ACC112 (cell line): ENCODE measurements at regions not wholly inside any gene's neighbourhood (a gene's known extent, or its start where the extent isn't known, plus 50 kb on each side); places are given as distances from the start of the nearest gene placed in this dataset.

Experiments used
- H2AFZ ChIP-seq: fragments of 200-600 bp; sonication (generic); one replicate; pipeline ENCODE4 v1.6.0; 2017; ENCODE audit warnings: antibody characterized with exemption, low read length; ENCODE audit not compliant: unreplicated experiment
- H3K27ac ChIP-seq: fragments of 200-600 bp; sonication (generic); 2 replicates; pipeline ENCODE4 v1.5.1; 2014; ENCODE audit warnings: low read depth, mild to moderate bottlenecking, antibody characterized with exemption, low read length, moderate library complexity
- H3K27me3 ChIP-seq: fragments of 200-600 bp; sonication (generic); 2 replicates; pipeline ENCODE4 v1.6.1; 2014; ENCODE audit warnings: mild to moderate bottlenecking, antibody characterized with exemption, low read length, moderate library complexity, mixed read lengths; ENCODE audit not compliant: insufficient read depth
- H3K36me3 ChIP-seq: fragments of 200-600 bp; sonication (generic); 2 replicates; pipeline ENCODE4 v1.6.1; 2016; ENCODE audit warnings: mild to moderate bottlenecking, antibody characterized with exemption, low read length, moderate library complexity, mixed read lengths; ENCODE audit not compliant: insufficient read depth
- H3K4me1 ChIP-seq: fragments of 200-600 bp; sonication (generic); one replicate; pipeline ENCODE4 v1.6.1; 2016; ENCODE audit warnings: low read length, mixed read lengths; ENCODE audit not compliant: insufficient read depth, unreplicated experiment, control insufficient read depth
- H3K4me3 ChIP-seq: fragments of 200-600 bp; sonication (generic); 2 replicates; pipeline ENCODE4 v1.5.1; 2014; ENCODE audit warnings: mild to moderate bottlenecking, low read depth, low read length
- H3K79me2 ChIP-seq: fragments of 200-600 bp; sonication (generic); one replicate; pipeline ENCODE4 v1.6.0; 2016; ENCODE audit warnings: low read length; ENCODE audit not compliant: control insufficient read depth, unreplicated experiment, insufficient read depth

DNA sequence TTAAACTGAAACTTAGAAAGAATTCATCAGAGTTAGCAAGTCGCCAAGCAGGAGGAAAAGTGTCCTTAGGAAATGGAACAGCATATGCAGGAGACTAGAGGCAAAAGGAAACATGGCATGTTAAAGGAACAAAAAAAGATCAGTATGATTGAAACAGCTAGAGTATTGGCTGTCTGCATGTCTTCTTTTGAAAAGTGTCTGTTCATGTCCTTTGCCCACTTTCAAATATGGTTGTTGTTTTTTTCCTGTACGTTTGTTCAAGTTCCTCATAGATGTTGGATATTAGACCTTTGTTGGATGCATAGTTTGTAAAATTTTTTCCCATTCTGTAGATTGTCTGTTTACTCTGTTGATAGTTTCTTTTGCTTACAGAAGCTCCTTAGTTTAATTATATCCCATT is 161.6 kb downstream of the NR4A2 start:
- H3K4me3 ChIP-seq: no peak overlapping the region
- no peaks in the 10 kb centered on the region for H3K27me3 ChIP-seq
- H3K36me3 ChIP-seq: no peaks in the 10 kb centered on the region
- no peaks in the 10 kb centered on the region for H3K79me2 ChIP-seq
- H2AFZ ChIP-seq: no peak overlapping the region
- H3K4me1 ChIP-seq: no peaks in the 10 kb centered on the region
- no peak overlapping the region for H3K27ac ChIP-seq

DNA sequence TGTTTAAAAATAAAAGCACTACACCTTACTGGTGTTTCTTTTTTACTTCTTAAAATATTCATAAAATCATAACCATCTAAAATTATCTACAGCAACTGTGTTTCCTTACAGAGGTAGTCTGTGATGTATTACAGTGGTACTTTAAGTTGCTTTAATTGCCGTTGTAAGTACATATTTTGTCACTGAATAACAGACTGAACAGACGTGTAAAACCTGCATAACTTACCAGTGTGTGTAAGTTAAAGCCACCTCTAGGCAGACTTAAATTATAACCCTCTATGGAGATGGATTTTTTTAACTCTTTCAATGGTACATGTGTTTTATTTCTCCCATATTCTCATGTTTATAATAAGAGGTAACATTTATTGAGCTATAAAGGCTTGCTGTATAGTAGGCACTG is 166.8 kb downstream of the NR4A2 start:
- Histone ChIP-seq H3K36me3 (no peaks in the 10 kb centered on the region), H3K4me1 (no peaks in the 10 kb centered on the region), H3K79me2 (no peaks in the 10 kb centered on the region), H2AFZ (no peak overlapping the region), H3K27me3 (no peaks in the 10 kb centered on the region), H3K27ac (no peak overlapping the region), H3K4me3 (no peak overlapping the region)

DNA sequence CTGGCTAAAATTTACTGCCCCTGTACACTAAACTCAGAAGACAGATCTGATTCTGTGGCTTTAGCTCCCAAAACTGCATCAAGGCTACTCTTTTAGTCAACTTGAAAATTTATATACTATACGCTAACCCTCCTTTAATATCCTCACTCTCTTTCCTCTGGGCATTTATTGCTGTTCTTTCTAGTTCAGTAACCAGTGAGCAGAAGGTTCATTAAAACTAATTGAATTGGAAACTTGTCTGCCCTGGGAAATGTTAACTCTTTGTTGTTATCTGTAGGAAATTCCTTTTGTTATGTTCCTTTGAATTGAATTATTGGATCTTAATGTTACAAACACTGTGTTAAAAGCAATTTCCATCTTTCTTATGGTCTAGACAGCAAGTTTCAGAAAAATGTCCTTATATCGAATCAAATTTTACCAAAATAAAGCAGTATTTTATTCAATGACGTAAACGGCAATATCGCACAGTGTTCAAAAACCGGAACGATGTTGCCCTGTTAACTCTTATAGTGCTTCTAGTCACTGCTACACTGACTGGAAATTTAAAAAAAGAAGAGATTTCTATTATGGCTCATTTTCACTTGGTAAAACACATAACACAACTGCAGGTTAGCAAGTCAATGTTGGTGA is 168.3 kb downstream of the NR4A2 start:
- Histone ChIP-seq H3K36me3 (no peaks in the 10 kb centered on the region), H2AFZ (no peak overlapping the region), H3K4me1 (no peaks in the 10 kb centered on the region), H3K27me3 (no peaks in the 10 kb centered on the region), H3K4me3 (no peak overlapping the region), H3K79me2 (no peaks in the 10 kb centered on the region), H3K27ac (no peak overlapping the region)

DNA sequence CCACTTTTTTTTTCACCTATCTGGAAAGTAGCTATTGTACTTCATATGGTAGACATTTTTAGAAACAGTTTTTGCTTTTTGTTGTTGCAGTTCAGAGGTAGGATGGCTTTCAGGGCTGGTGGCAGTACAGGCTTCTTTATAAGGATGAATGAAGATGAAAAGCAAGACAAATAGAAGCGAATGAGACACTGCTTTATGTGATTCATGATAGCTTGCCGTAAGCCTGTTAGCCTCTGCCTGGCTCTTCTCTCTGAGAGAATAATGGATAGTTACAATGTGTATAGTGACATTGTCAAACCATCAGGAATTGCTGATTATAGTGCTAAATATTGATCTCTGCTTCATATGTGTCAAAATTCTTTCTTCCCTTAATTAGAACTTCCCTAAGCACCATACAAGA is 173.7 kb downstream of the NR4A2 start:
- Histone ChIP-seq H3K36me3 (no peaks in the 10 kb centered on the region), H3K27ac (no peak overlapping the region), H3K79me2 (no peaks in the 10 kb centered on the region), H3K4me1 (no peaks in the 10 kb centered on the region), H3K27me3 (no peaks in the 10 kb centered on the region; the same call in 1 of the 2 replicates), H3K4me3 (no peak overlapping the region), H2AFZ (no peak overlapping the region)

DNA sequence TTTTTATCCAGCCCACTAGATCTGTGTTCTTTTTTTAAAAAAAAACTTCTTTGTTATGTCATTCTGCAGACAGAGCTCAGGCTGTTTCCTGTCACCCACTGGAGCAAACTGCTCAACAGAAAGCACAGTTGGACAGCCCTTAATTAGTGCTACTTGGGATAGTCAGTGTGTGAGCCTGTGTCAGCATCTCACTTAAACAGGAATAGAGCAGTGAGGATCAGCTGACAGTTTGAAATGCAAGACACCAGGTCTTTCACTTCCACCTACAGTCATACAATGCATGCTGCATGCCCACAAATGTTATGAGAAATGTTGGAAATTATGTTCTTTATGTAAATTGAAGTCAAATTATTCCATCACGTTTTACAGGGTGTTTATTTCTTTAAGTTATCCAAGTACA is 174.9 kb downstream of the NR4A2 start:
- Histone ChIP-seq H3K4me3 (no peak overlapping the region), H2AFZ (no peak overlapping the region), H3K4me1 (no peaks in the 10 kb centered on the region), H3K27me3 (no peaks in the 10 kb centered on the region; the same call in 1 of the 2 replicates), H3K79me2 (no peaks in the 10 kb centered on the region), H3K27ac (no peak overlapping the region), H3K36me3 (no peaks in the 10 kb centered on the region)

DNA sequence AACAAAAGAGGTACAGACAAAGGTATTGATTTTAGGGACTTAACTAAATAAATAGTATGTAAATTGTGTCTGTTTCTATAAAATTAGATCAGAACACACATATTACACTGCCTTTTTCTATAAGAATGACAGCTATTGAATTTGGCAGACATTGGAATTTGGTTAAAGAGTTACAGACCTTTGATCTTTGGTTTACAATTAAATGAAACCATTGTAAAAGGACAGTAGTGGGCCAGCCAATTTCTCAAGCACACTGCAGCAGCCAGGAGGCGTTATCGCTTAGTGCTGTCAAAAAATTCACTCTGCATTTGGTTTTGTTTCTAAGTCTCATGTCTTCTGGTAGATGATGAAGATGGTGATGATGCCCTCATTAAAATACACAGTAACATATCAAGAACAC is 175.9 kb downstream of the NR4A2 start:
- Histone ChIP-seq H3K4me1 (no peaks in the 10 kb centered on the region), H3K27me3 (no peaks in the 10 kb centered on the region; the same call in 1 of the 2 replicates)

DNA sequence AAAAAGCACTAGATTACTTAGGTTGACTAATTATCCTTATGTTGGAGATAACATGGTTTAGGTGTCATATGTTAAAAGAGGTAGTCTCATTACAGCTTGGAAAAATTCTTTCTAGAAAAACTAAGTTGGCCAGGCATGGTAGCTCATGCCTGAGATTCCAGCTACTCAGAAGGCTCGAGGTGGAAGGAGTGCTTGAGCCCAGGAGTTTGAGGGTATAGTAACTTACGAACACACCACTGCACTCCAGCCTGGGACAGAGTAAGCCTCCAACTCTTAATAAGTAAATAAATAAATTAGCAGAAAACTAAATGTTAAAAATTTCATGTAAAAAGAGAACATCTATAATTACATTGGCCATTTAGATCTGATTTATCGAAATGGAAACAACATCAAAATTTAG is 177.2 kb downstream of the NR4A2 start:
- Histone ChIP-seq H3K27ac (no peak overlapping the region), H2AFZ (no peak overlapping the region), H3K79me2 (no peaks in the 10 kb centered on the region), H3K4me3 (no peak overlapping the region), H3K27me3 (no peaks in the 10 kb centered on the region; the same call in 1 of the 2 replicates), H3K36me3 (no peaks in the 10 kb centered on the region), H3K4me1 (no peaks in the 10 kb centered on the region)

More for the DNA sequence above, 175.9 kb downstream of the NR4A2 start:
- Histone ChIP-seq H3K4me3 (no peak overlapping the region), H3K79me2 (no peaks in the 10 kb centered on the region), H3K36me3 (no peaks in the 10 kb centered on the region), H3K27ac (no peak overlapping the region), H2AFZ (no peak overlapping the region)

DNA sequence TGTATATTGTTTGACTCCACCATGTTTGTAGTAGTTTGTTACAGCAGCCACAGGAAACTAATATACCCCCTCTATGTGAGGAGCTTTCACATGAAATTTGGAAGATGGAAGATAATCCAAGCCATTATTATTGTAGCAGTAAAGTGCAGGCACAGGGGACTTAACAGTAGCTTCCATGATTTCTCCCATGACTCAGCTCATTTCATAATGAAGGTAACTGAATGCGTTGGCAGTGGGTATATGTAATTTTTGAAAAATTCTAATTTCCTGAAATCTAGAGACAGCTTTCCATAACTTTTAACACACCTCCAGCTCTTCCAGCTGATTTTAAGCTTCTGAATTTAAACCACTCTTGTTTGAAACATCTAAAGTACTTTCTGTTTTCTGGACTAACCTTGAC is 181.2 kb downstream of the NR4A2 start:
- no peaks in the 10 kb centered on the region for H3K79me2 ChIP-seq
- no peaks in the 10 kb centered on the region for H3K4me1 ChIP-seq
- H3K27ac ChIP-seq: no peak overlapping the region
- H3K27me3 ChIP-seq: no peaks in the 10 kb centered on the region; the same call in 1 of the 2 replicates
- H2AFZ ChIP-seq: no peak overlapping the region
- H3K36me3 ChIP-seq: no peaks in the 10 kb centered on the region
- H3K4me3 ChIP-seq: no peak overlapping the region

DNA sequence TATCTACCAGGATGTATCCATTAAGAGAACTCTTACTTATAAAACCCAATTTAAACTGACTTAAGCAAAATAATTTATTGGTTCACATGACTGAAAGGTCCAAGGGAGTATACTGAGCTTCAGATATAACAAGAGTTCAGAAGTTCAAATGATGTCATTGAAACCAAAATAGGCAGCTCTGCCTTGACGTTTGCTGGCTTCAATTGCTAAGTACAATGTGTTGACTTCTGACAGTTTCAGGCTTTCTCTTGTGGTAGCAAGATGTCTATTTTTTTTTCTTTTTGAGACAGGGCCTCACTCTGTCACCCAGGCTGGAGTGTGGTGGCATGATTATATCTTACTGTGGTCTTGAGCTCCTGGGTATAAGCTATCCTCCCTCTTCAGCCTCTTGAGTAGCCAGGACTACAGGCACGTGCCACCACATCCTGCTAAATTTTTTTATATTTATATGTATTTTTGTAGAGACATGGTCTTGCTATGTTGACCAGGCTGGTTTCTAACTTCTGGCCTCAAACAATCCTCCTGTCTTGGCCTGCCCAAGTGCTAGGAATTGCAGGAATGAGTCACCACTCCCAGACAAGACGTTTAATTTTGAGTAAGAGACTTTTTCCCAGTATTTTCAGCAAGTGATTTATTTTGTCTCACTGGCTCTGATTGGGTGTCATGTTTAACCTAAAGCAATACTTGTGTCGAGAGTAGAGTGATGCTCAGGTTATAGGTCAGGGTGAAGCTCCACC is 184.8 kb downstream of the NR4A2 start:
- Histone ChIP-seq H3K4me3 (no peak overlapping the region), H3K36me3 (no peaks in the 10 kb centered on the region), H3K27ac (no peak overlapping the region), H2AFZ (no peak overlapping the region), H3K79me2 (no peaks in the 10 kb centered on the region), H3K4me1 (no peaks in the 10 kb centered on the region), H3K27me3 (no peaks in the 10 kb centered on the region)

DNA sequence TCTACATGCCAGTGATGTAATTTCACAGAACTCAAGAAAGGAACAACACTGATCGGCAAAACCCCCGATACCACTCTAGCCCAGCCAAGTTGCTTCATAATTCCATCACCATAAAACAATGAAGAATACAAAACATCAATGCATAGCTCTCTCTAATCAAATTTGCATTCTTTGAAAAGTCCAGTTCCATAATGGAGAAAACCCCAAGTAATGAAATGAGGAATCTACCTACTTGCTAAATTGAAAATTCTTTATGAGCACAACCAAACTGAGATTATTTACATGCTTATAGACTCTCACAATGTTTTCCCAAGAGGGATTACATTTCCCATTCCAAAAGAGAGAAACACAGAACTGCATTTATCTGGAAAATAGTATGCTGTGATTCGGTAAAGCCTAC is 186.5 kb downstream of the NR4A2 start:
- Histone ChIP-seq H3K4me1 (no peaks in the 10 kb centered on the region), H3K27me3 (no peaks in the 10 kb centered on the region), H3K36me3 (no peaks in the 10 kb centered on the region), H3K79me2 (no peaks in the 10 kb centered on the region), H3K27ac (no peak overlapping the region), H3K4me3 (no peak overlapping the region), H2AFZ (no peak overlapping the region)

DNA sequence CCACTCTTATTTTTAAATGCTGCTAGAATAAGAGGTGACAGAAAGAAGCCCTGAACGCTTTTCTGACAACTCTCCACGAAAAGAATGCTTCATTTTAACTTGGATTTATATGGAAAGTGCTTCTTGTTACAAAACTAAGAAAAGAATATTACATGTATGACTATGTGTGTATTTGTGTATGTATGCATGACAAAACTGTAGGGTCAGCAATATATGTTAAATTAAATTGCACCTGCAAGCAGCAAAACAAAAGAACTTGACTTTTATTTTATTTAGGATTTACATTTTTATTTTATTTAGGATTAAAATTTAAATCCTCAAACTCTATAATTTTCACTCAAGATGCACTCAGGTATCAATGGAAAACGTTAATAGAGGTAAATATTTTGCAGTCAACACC is 187.1 kb downstream of the NR4A2 start:
- Histone ChIP-seq H3K36me3 (no peaks in the 10 kb centered on the region), H3K27ac (no peak overlapping the region), H3K4me3 (no peak overlapping the region), H3K79me2 (no peaks in the 10 kb centered on the region), H3K4me1 (no peaks in the 10 kb centered on the region), H2AFZ (no peak overlapping the region), H3K27me3 (no peaks in the 10 kb centered on the region)
